HUES64 (cell line): ENCODE measurements at regions not wholly inside any gene's neighbourhood (a gene's known extent, or its start where the extent isn't known, plus 50 kb on each side); places are given as distances from the start of the nearest gene placed in this dataset.
"Not testable (repeated sequence)": the region's sequence is repeated elsewhere in the genome, so short reads cannot be mapped to it uniquely, and the experiment has no call there.

Source experiments
- H3K27ac ChIP-seq: 2 replicates; pipeline ENCODE4 v1.7.0; 2013; ENCODE audit warnings: low read depth, low read length, inconsistent platforms
- H3K27me3 ChIP-seq: 2 replicates; pipeline ENCODE4 v1.6.1; 2013; ENCODE audit warnings: mild to moderate bottlenecking, low read length; ENCODE audit not compliant: insufficient read depth
- H3K36me3 ChIP-seq: 2 replicates; pipeline ENCODE4 v1.6.1; 2013; ENCODE audit warnings: mild to moderate bottlenecking, low read length; ENCODE audit not compliant: insufficient read depth
- H3K4me1 ChIP-seq: 2 replicates; pipeline ENCODE4 v1.6.1; 2013; ENCODE audit warnings: mild to moderate bottlenecking, low read length, moderate library complexity; ENCODE audit not compliant: insufficient read depth
- H3K4me3 ChIP-seq: 2 replicates; pipeline ENCODE4 v1.5.1; 2013; ENCODE audit warnings: mild to moderate bottlenecking, low read length, moderate library complexity
- H3K9ac ChIP-seq: 2 replicates; pipeline ENCODE4 v1.6.1; 2013; ENCODE audit warnings: mild to moderate bottlenecking, low read depth, low read length
- H3K9me3 ChIP-seq: 2 replicates; pipeline ENCODE4 v1.6.1; 2013; ENCODE audit warnings: low read depth, low read length; ENCODE audit not compliant: insufficient read depth
- WGBS: fragments of 150-250, 120-280 bp; methylation state at CpG from one replicate; pipeline ENCODE4 v1.1.7; 2013; ENCODE audit warnings: missing lambda C conversion rate; 5-methylcytosine and 5-hydroxymethylcytosine counted together

DNA sequence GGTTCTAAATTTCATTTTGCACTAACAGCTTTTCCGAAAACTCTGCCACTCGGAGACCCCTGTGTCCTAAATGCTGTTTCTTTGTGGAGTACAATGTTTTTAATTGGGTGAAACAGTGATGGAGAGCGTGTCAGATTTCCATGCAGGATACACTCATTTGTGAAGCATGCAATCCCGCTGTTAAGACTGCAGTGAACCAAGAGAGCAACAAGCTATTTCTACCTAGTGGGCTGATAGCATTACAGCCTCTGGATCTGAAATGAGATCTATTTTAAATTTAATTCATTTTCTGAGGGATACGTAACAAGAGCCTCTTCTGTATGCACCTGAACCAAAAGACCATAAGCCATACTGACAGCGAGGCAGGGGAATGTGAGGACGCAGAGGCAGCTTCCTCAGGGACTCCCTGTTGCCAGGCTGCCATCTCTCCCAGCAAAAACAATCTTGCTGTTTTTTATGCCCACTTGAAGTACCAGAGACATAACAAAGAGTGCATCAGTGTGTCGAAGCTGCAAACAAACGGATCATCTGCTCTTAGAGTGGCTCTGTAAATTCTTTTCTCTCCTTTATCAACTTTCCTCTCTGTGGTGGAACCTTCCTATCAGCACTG lies 199.9 kb upstream of the COX10 start:
- Histone ChIP-seq H3K4me1 (no peaks in the 10 kb centered on the region), H3K27ac (no peak overlapping the region), H3K4me3 (no peak overlapping the region), H3K9me3 (no peaks in the 10 kb centered on the region), H3K36me3 (no peaks in the 10 kb centered on the region), H3K9ac (no peak overlapping the region), H3K27me3 (no peaks in the 10 kb centered on the region)
- WGBS = 90% methylated on average over 9 of the region's 9 CpGs

DNA sequence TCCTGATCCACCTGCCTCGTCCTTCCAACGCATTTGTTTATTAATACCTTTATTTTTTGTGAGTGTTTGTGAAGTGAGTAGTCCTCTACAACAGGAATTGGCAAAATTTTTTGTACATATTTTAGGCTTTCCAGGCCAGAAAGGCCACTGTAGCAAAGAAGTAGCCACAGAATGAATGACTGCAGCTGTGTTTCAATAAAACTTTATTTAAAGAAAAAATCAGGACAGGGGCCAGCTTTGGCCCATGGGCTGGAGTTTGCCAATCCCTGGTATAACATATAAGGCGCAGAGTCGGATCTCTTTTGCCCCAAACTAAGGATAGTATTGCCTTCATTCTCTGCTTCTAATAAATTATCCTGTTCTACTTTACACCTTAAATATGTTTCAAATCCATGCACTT lies 198.0 kb upstream of the COX10 start:
- H3K27me3 ChIP-seq = no peaks in the 10 kb centered on the region
- no peak overlapping the region for H3K9ac ChIP-seq
- no peak overlapping the region for H3K27ac ChIP-seq
- no peaks in the 10 kb centered on the region for H3K4me1 ChIP-seq
- H3K4me3 ChIP-seq = no peak overlapping the region
- H3K9me3 ChIP-seq = no peaks in the 10 kb centered on the region
- WGBS = 86% methylated on average over 4 of the region's 4 CpGs
- no peaks in the 10 kb centered on the region for H3K36me3 ChIP-seq

DNA sequence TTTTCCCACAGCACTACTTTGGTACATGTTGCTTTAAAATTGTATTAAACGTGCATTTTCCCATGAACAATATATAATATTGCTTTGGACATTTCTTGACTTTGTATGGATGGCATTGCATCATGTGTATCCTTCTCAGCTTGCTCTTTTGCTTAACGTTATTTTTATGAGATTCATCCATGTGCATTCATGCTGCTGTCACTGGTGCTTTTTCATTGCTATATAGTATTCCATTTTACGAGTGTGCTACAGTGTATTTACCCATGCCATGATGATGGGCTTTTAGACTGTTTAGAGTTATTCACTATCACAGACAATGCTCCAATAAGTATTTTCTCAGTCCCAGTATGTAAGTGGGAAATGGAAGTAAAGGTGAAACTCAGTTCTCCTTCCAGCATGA lies 195.2 kb upstream of the COX10 start:
- H3K9ac ChIP-seq = no peak overlapping the region
- H3K4me1 ChIP-seq = no peaks in the 10 kb centered on the region
- WGBS = 97% methylated on average over 2 of the region's 3 CpGs
- H3K9me3 ChIP-seq = no peaks in the 10 kb centered on the region
- no peaks in the 10 kb centered on the region for H3K27me3 ChIP-seq
- H3K4me3 ChIP-seq = no peak overlapping the region
- no peak overlapping the region for H3K27ac ChIP-seq
- H3K36me3 ChIP-seq = no peaks in the 10 kb centered on the region

DNA sequence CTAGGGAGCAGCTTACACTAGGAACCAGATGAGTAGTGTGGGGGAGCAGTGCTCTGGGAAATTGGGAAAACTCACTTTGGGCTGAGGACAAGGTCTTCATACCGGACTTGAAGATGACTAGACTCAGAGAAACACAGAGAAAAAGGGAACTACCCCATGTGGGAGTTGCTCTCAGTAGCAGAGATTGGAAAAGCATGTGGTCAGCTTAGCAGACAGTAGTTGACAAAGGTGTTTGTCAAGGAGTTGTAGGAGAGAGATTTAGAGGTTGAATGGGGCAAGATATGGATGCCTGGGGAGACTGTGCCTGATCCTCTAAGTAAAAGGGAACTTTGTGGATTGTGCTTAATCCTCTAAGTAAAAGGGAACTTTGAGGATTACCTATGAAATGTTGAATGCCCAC lies 194.5 kb upstream of the COX10 start:
- no peaks in the 10 kb centered on the region for H3K36me3 ChIP-seq
- H3K27ac ChIP-seq = no peak overlapping the region
- WGBS = 91% methylated on average over 1 of the region's 1 CpG

DNA sequence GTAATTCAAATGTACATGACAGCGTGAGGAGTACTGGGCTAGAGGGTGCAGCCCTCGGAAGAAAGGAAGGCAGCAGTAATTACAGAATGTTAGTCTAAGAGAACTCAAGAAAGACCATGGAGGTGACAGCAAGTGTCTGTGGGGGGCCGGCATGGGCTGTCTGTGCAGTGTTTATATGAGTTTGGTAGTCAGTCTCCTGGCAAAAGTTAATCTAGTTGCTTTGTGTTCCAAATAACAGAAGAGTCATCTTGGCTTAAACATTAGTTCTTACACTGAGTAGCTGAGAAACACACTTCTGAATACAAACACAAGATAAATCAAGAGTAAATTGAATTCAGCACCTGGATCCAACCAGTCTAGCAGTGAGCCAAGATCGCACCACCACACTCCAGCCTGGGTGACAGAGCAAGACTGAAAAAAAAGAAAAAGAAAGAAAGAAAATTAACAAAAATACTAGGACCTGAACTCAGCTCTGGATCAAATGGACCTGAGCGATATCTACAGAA lies 189.3 kb upstream of the COX10 start:
- Histone ChIP-seq H3K4me1 (no peaks in the 10 kb centered on the region), H3K4me3 (no peak overlapping the region), H3K9me3 (no peaks in the 10 kb centered on the region), H3K9ac (no peak overlapping the region), H3K36me3 (no peaks in the 10 kb centered on the region), H3K27ac (no peak overlapping the region), H3K27me3 (no peaks in the 10 kb centered on the region)
- whole genome bisulfite sequencing = 92% methylated on average over 4 of the region's 5 CpGs

More for the DNA sequence above, 194.5 kb upstream of the COX10 start:
- Histone ChIP-seq H3K4me1 (no peaks in the 10 kb centered on the region), H3K4me3 (no peak overlapping the region), H3K9ac (no peak overlapping the region), H3K9me3 (no peaks in the 10 kb centered on the region), H3K27me3 (no peaks in the 10 kb centered on the region)

DNA sequence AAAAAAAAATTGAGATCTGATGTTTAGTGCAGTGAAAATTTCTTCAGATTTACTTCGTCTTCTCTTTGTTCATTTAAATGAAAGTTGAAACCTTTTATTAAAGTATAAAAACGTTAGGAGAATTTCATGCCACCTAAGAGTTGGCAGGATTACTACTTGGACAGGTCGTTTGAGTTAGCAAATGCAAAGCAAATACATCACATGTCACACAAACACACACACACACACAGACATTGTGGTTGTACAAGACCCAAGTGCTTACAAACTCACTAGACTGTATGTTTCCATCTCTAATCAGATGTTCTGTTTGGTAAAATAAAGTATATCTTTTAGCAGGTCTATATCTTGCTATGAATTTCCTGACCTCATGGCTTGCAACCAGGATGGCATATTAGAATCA lies 185.6 kb upstream of the COX10 start:
- WGBS = 92% methylated on average over 3 of the region's 3 CpGs
- H3K27ac ChIP-seq = no peak overlapping the region
- H3K27me3 ChIP-seq = no peaks in the 10 kb centered on the region
- H3K9me3 ChIP-seq = no peaks in the 10 kb centered on the region
- no peaks in the 10 kb centered on the region for H3K36me3 ChIP-seq
- no peaks in the 10 kb centered on the region for H3K4me1 ChIP-seq
- H3K9ac ChIP-seq = no peak overlapping the region
- no peak overlapping the region for H3K4me3 ChIP-seq

DNA sequence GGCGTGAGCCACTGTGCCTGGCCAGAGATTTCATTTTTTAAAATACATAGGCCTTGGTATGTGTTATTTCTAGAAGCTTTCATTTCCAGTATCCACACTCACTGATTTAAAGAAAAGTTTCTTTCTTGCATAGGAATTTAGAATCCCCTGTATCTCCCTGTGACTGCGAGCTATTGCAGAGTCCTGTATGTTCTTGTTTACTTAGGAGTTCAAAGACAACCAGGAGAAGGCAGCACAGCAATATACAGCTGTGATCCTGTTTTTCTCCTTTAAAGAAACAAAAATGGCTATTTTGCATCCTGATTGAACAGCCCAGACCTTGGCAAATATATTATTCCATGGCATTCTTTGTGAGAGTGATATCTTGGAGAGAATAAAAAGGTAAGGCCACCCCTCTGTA lies 185.0 kb upstream of the COX10 start:
- H3K9ac ChIP-seq = no peak overlapping the region
- H3K4me1 ChIP-seq = no peaks in the 10 kb centered on the region
- H3K4me3 ChIP-seq = no peak overlapping the region
- H3K27me3 ChIP-seq = no peaks in the 10 kb centered on the region
- no peaks in the 10 kb centered on the region for H3K36me3 ChIP-seq
- WGBS = 97% methylated on average over 2 of the region's 2 CpGs
- H3K27ac ChIP-seq = no peak overlapping the region
- no peaks in the 10 kb centered on the region for H3K9me3 ChIP-seq

DNA sequence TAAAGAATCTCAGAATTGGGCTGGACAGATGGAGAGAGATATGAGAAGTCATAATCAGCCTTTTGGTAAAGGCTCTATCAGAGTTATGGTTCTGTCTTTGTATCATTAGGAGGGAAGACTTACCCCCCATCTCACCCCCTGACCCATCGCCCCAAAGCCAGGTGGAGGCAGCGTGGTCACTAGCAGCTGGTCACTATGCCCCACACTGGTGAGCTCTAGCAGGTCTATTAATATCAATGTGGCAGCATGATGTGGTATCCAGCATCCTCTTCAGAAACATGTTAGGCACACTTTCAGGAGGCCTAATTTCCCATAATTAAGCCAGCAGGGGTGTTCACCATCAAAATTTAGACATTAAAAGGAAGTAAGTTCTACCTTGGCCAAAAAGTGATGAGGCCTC lies 183.8 kb upstream of the COX10 start:
- no peak overlapping the region for H3K4me3 ChIP-seq
- H3K27ac ChIP-seq = no peak overlapping the region

DNA sequence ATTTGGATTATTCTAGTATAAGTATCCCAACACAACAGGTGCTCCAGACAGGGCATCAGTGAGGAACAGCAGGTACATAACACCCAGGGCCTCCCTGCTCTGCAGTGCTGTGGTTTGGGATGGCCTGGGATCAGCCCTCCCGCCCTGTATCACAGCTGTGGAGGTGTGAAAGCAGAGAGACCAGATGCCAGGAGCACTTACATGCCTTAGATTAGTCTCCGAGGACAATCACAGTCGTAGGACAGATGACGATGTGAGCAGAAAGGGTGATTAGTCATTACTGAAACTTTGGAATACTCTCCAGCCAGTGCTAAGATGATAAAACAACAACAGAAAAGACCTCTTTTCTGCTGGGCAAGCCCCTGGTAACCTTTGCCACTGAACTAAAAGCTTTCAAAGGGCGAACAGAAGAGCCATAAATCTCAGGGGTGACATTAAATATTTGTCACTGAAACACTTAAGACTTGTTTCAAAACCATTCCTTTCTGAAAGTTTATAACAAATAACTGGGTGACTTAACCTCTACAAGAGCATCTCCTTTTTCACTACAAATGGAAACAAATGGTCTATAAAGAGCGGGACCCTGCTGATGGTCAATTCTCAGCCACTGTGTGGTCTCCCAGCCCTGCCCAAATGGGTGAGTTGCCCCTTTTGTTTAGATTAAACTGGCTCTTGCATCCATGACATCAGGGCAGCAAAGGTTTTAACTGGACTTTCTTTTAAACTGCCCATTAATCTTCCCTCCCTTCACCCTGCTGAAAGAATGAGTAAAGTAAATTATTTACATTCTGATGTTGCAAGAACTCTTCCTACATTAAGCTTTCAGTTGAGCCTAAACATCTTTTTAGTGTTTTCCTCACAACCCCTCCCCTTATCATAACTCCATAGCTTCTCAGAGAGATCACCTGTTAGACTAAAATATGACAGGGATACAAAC lies 183.1 kb upstream of the COX10 start:
- H3K4me1 ChIP-seq = no peaks in the 10 kb centered on the region
- H3K36me3 ChIP-seq = no peaks in the 10 kb centered on the region
- H3K9ac ChIP-seq = no peak overlapping the region
- H3K27me3 ChIP-seq = no peaks in the 10 kb centered on the region
- no peak overlapping the region for H3K27ac ChIP-seq
- H3K9me3 ChIP-seq = no peaks in the 10 kb centered on the region
- no peak overlapping the region for H3K4me3 ChIP-seq
- WGBS = 87% methylated on average over 6 of the region's 6 CpGs

More for the DNA sequence above, 183.8 kb upstream of the COX10 start:
- no peaks in the 10 kb centered on the region for H3K27me3 ChIP-seq
- WGBS = 93% methylated on average over 2 of the region's 2 CpGs
- no peaks in the 10 kb centered on the region for H3K9me3 ChIP-seq
- no peaks in the 10 kb centered on the region for H3K36me3 ChIP-seq
- H3K4me1 ChIP-seq = no peaks in the 10 kb centered on the region
- H3K9ac ChIP-seq = no peak overlapping the region

DNA sequence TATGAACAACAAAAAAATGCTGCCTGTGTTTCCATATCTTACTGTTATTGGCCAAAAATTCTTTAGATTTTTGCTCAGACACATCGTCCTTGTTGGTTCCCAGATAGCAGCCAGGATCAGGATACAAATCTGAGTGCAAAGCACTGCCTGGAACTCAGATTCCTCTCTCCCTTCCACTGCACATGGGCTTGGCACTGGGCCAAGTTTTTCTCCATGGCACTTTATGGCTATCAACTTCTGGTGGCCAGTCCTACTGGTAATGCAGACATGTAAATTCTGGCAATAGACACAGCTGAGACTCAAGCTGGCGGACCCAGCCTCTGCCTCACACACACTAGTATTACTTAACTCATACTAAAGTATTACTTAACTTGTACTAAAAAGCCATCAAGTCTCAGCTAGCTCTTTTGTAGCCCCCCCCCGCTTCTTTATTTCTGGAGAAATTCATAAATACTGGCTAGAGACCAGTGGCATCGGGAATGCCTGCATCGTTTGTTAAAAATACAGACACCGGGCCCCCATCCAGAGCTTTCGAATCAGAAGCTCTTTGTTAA lies 181.2 kb upstream of the COX10 start:
- H3K9me3 ChIP-seq = no peaks in the 10 kb centered on the region
- no peaks in the 10 kb centered on the region for H3K4me1 ChIP-seq
- H3K9ac ChIP-seq = no peak overlapping the region
- 93% methylated on average over 7 of the region's 7 CpGs for WGBS
- H3K27me3 ChIP-seq = no peaks in the 10 kb centered on the region
- no peak overlapping the region for H3K4me3 ChIP-seq
- H3K36me3 ChIP-seq = no peaks in the 10 kb centered on the region
- H3K27ac ChIP-seq = no peak overlapping the region

DNA sequence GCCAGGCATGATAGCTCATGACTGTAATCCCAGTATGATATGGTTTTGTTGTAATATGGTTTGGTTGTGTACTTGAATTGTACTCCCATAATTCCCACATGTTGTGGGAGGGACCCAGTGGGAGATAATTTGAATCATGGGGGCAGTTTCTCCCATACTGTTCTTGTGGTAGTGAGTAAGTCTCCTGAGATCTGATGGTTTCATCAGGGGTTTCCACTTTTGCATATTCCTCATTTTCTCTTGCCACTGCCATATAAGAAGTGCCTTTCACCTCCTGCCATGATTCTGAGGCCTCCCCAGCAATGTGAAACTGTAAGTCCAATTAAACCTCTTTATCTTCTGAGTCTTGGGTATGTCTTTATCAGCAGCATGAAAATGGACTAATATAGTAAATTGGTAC lies 160.3 kb upstream of the COX10 start:
- not testable (repeated sequence) for H3K27me3 ChIP-seq, H3K27ac ChIP-seq, H3K4me1 ChIP-seq, H3K9ac ChIP-seq, H3K9me3 ChIP-seq, H3K4me3 ChIP-seq, H3K36me3 ChIP-seq
